GM18498 (cell line): ENCODE measurements at regions not wholly inside any gene's neighbourhood (a gene's known extent, or its start where the extent isn't known, plus 50 kb on each side); places are given as distances from the start of the nearest gene placed in this dataset.
"Not testable (repeated sequence)": the region's sequence is repeated elsewhere in the genome, so short reads cannot be mapped to it uniquely, and the experiment has no call there.

Experiments used
- ATAC-seq: cut with Tn5 transposase; IDR thresholded peaks from one replicate; pipeline ENCODE4 v1.9.1; 2021; ENCODE audit warnings: mild to moderate bottlenecking, moderate library complexity; ENCODE audit not compliant: unreplicated experiment

DNA sequence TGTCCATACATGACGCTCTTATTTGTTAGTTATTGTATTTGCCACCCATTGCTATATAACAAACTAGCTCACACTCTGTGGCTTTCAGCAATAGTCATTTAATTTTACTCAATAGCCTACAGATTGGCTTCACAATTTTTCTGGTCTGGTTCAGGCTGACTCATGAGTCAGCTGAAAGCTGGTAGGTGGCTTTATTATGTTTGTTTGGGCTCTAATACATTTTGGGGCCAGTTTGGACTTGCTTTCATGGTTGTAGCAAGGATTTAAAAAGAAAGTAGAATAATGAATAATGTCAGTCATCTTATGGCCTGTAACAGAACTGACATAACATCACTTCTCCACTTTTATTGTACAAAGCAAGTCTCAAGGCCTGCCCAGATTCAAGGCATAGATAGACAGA, 338.7 kb downstream of the LRRIQ3 start:
- no peak for ATAC-seq

DNA sequence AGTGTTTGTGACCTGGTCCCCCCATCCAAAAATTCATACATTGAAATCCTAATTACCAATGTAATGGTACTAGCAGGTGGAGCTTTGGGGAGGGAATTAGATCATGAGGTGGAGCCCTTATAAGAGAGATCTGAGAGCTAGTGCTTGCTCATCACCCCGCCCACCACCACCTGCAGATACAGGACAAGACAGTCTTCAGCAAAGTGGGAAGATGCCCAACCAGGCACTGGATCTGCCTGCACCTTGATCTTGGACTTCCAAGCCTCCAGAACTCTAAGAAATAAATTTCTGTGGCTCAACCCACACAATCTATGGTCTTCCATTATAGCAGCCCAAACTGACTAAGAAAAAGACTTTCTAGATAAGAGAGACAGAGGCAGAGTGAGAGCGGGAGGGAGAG, 343.4 kb downstream of the LRRIQ3 start:
- ATAC-seq: no peak

DNA sequence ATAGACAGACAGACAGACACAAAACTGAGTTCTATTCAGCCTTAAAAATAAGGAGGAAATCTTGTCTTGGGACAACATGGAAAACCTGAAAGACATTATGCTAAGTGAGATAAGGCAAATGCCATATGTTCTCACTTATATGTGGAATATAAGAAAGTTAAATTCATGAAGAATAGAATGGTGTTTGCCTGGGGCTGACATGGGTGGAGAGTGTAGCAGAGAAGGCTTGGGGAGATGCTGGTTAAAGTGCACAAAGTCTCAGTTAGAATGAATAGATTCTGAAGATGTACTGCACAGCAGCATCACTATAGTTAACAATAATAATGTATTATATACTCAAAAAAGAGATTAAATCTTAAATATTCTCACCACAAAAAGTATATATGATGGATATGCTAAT, 355.5 kb downstream of the LRRIQ3 start:
- ATAC-seq: no peak

DNA sequence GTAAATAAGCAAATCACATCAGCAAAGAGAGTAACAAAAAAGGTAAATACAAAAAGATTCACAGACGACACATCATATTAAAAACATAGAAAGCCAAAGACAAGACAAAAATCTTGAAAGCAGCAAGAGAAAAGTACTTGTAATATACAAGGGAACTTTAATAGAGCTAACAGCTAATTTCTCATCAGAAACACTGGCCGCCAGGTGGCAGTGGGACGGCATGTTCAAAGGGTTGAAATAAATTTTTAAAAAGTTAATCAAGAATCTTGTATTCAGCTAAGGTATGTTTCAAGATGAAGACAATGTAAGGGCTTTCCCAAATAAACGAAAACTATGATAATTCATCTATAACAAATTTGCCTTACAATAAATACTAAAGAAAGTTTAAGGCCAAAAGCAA, 358.1 kb downstream of the LRRIQ3 start:
- ATAC-seq: no peak

DNA sequence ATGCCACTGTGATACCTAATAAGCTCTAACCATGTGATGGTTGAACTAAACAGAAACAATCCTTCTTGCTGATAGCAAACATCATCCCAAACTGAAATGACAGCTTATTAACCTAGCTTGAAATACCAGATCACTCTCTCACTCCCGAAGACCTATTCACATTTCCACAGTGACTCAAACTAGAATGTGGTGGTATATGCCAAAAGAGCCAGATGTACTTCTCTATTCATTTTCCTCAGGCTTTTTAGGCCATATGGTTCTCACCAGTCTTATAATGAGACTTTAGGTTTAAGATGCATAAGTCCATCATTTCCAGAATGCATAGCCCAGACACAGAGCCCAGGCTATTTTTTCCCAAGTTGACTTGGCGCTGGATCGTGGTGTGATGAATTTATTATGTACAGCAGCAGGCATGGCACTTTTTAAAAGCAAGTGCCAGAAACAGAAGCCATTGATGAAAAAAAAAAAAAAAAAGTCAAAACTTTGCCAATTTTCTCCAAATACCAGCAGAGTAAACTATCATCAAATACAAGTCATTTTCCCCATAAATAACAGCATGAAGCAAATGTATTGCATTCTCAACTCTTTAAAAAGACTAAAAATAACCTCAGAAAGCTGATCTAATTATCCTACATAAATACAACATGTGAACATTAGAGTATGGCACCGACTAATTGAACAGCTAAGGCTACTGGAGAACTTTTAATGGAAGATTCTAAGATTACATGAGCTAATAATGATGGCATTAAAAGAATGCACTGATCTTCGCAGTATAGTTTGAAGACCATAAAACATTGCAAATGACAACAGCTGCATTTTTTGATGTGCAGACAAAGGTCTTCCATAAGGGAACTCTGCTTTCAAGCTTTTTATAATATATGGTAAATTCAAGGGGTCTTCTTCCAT, 365.4 kb downstream of the LRRIQ3 start:
- no peak for ATAC-seq

DNA sequence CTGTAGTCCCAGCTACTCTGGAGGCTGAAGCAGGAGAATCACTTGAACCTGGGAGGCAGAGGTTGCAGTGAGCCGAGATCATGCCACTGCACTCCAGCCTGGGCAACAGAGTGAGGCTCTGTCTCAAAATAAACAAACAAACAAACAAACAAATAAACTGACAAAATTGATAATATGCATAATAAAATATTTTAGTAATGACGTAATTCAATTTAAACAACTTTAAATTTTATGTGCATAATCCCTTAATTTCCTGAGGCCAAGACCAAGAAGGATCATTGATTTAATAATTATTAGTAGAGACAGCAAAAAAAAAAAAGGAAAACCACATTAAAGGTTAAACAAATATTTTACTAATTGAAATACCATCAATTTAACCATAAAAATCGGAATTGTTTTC, 370.7 kb downstream of the LRRIQ3 start:
- ATAC-seq: not testable (repeated sequence)

DNA sequence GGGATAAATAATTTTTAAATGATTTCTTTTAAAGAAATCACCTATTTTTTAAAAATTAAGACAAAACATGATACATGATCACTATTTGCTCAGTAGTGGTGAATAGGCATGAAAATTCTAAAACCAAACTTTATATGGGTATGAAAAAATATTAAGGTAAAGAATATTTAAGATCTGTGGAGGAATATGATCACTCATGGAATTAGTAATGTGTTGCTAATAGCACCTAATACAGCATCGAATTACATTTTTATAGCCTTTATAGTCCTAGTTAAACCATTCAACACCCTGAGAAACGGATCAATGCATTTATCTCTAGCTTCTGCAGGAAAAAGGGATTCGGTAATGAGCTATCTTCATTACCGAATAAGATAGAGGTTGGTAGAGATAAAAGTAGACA, 373.9 kb downstream of the LRRIQ3 start:
- no peak for ATAC-seq

DNA sequence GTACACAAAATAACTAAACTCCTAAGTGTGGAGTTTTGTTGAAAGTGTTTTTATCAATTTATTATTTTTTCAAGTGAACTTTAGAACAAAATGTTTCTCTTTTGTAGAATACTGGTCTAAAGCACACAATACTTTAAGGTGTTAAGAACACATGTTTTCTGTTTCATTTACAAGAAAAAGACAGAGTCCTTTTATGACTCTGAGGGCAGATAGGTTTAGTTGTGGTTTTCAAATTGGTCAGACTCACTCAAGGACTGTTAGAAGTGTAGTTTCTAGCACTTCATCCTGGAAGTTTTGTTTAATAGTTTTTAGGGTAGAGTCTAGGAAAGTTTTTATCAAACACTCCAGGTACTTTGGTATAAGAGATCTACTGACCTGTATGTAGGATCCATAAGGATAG, 376.5 kb downstream of the LRRIQ3 start:
- ATAC-seq: peak; percentile 92

DNA sequence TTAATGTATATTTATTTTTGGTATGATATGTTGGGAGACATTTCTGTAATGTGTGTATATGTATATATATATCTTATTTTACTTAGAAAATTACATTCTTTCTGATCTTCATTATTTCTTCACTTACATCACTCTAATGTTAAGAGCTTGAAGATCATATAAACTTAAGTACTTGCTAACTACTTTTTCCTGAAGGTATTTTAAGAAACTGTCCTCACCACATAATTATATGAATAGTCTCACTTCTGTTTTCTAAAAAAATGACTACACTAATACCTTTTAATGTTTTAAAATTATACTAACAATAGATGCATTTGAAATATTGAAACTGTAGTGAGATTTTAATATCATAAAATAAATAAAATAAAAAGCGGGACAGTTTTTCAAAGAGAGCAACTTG, 377.1 kb downstream of the LRRIQ3 start:
- peak; percentile 60 for ATAC-seq

DNA sequence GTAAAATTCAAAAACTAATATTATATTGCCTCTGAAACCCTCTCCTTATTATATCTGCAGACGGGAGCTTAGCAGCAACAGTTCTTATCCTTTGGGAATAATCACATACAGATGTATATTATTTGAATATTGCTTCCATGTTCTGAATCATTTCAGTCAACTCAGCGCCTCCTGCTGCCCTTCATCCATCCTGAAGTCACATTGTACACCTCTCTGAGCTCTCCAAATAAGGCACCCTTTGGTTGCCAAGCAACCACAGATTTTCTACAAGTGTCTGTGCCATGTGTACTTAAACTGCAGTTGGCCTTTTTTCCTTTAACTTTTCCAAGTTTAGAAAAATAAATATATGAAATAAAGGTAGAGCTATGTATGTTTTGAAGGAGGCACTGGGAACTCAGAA, 384.3 kb downstream of the LRRIQ3 start:
- ATAC-seq: no peak

DNA sequence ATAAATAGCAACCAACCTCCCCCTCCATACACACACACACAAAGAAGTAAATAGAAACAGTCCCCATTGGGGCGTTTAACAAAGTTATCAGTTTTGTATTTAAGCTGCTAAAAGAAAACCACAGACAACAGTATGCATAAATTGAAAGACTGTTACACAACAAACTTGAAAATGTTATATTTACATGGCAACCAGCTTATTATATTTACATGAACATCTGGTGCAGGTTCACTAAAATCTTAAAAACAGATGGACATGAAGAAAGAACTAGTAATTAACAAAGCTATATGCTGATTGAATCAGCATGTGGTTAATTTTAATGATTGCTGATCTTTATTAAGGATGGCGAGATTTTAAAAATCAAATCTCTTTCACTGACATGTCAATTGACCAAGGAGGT, 384.7 kb downstream of the LRRIQ3 start:
- ATAC-seq: no peak

DNA sequence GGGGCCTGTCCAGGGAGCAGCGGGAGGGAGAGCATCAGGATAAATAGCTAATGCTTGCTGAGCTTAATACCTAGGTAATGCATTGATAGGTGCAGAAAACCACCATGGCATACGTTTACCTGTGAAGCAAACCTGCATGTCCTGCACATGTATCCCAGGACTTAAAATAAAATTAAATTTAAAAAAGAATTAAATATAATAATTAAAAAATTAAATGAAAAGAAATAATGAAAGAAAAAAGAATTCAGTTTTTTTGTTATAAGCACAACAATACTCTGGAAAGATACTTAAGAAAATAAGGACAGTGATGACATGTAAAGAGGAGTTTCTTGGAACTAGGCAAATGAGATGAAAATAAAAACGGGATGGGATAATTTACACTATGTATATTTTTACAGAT, 386.2 kb downstream of the LRRIQ3 start:
- no peak for ATAC-seq

DNA sequence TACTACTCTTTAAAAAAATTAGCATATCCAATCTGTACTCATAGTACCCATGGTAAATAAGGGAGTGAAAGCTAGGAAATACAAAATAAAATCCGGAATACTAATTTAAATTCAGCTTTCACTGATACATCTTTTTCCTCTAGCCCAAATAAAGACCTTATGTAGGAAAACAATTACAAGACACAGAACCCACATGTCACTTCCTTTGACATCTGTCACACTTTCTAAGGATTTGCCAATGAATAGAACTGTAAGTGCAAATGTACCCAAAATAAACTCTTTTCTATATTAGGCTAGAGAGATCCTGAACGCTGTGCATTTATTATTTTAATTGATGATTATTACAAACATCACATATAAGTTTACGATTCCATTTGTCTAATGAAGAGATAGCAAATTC, 393.0 kb downstream of the LRRIQ3 start:
- no peak for ATAC-seq

DNA sequence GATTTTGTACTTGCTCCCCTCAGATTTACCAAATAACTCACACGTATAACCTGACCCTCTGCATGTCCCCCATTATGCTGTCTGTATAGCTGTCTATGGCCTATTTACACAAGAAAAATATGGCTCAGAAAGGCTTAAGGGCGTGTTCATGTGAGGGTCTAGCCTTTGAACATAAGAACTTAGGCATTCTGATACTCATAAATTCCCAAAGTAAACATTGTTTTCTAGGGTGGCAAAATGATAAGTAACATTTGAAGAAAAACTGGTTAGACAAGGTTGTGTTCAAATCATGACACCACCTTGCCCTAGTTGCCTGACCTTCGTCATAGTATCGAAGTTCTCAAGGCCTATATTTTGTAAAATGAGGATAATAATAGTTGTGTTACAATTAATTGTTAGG, 394.6 kb downstream of the LRRIQ3 start:
- ATAC-seq: no peak

DNA sequence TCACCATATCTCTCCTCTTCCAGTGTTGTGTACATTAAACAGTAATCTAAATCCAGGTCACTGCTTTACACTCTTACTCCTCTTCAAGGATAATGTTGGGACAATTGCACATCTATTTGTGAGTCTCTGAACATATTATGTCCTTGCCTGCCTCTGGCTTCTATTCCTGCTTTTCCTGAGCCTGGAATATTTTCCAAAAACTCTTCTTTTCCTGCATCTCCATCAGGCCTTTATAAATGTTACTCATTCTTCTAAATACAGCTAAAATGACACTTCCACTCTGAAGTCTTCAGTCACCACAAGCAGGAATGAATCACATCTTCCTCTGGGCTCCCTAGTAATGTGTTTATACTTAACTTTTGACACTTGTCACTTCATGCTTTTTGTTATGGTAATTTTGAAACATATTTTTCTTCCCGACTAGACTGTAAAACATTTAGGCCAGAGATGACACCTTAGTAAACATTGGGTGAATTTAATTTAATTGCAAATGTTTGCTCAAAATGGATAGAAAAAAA, 396.0 kb downstream of the LRRIQ3 start:
- no peak for ATAC-seq

DNA sequence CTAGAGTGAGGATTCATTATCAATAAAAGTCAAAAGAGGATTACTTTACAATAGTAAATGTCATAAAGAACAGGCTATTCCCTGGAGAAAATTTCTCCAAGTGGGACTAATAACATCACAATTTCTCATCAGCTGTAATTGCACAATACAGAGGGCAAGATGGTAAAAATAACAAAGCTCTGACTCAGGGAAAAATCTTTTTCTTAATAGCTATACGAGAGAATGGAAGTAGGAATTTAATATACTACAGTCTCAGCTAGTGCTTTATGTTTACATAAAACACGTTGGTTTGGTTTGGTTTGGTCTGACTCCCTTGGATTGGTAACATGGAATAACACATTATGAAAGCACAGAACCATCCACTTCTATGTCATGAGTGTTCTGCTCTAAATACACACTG, 397.6 kb downstream of the LRRIQ3 start:
- no peak for ATAC-seq

DNA sequence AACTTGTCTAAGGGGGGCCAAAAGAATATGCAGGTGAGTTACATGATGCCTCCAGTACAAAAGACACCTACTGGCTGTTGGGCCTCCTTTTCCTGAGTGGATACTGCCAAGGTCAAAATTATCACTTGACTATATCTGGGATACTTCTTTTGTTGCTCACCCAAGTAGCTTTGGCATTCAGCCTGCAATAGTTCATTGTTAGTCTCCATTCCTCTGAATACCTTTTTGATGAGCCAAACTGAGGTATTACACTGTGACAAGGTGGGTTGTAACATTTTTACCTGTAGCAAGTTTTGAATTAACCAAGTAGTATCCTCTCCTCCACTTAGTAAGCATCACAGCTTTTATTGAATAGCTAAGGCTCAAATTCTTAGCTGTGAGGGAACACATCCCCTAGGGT, 408.0 kb downstream of the LRRIQ3 start:
- ATAC-seq: no peak

DNA sequence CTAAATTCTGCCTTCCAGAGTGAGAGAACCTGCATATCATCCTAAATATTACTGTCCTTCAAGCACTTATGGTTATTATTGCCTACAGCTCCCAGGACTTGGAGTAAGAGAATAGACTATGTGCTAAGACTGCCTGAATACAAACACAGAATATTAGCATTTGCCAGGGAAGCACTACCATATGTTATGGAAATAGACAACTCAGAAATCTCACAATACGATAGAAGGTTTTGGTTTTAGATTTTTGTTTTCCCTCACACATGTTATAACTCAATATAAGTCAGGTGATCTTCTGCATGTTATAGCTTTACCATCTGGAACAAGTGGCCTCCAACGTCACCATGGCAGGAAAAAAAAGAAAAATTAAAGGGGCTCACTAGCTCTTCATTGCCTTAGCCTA, 413.9 kb downstream of the LRRIQ3 start:
- ATAC-seq: no peak

DNA sequence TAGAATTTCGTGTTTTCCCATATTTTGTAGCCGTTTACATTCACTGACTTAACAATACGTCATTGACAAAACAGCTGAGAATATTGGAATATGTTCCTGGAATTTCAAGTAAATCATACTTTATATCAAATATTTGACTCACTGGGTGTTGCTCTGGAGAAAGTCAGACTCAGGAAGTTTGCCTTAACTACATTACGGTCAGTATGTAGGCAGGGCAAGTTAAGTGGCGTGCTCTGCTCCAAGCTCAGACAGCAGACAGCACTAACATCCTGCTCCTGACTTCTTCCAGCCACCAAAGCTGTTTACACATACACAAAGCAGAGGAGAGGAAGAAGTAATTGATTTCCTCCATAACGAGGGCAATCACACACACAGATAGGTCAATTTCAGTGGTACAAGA, 414.6 kb downstream of the LRRIQ3 start:
- ATAC-seq: no peak

DNA sequence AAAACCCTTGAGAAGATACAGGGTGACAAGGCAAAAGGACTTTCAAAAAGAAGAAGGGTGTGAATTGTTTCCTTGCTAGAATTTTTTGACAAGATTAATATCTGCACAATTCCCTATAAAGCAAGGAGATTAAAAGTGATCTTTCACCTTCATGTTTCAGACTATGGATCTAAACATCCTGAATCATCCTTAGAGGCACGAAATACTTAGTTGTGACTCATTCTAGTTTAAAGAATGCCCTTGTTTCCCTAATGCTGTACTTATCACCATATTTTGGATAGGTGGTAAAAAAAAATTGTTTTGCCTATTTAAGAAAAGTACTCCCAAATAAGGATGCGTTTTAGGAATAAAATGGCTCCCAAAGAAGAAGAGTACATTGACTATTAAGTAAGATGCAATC, 415.1 kb downstream of the LRRIQ3 start:
- ATAC-seq: no peak

DNA sequence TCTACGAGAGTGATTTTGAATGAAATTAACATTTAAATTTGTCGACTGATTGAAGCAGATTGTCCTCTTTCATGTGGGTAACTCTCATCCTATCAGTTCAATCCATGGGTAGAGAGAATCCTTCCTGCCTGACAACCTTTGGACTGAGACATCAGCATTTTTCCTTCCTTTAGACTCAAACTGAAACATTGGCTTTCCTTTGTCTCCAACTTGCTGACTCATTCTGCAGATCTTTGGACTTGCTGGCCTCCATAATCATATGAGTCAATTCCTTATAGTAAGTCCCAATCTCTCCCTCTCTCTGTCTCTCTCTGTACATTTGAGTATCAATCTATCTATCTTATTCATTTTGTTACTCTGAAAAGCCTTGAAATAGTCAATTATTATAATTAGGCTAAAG, 416.7 kb downstream of the LRRIQ3 start:
- ATAC-seq: no peak

DNA sequence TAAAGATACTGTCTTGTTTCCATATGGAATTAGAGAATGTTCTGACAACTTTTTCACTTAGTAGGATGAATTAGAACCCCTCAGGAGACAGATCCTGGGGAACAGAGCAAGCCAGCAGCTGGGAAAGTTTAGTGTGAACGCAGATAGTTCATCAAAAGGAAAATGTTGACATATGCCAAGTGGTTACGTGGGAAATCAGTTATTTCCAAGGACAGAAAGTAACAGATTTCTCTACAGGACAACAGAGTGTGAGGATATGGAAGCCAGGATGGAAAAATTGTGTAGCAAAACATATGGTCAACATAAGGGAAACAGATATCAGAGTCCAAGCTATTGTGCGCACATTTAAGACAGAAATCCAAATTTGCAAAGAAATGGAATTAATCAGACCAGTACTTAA, 419.5 kb downstream of the LRRIQ3 start:
- ATAC-seq: no peak

DNA sequence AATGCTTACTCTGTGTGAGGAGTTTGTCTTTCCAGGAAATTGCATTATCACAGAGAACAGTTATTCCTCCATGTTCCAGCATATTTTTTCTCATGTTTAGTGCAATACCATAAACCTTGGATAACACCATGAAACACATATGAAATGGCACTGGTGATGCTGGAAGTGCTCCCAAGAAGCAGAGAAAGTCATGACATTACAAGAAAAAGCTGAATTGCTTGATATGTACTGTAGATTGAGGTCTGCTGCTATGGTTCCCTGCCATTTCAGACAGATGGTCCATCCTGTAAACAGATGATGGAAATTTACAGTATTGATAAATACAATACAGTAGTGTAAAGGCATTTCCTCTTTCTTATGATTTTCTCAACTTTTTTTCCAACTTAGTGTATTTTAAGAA, 422.1 kb downstream of the LRRIQ3 start:
- no peak for ATAC-seq
